Panc1 (cell line): ENCODE measurements at regions not wholly inside any gene's neighbourhood (a gene's known extent, or its start where the extent isn't known, plus 50 kb on each side); places are given as distances from the start of the nearest gene placed in this dataset.

Experiments
- ATAC-seq: fragments of 200-7000 bp; cut with Tn5 transposase; 2 replicates; pipeline ENCODE4 v1.9.1; 2020; ENCODE audit warnings: mild to moderate bottlenecking, moderate library complexity
- BruUV-seq: library from RNA; stranded (reverse); fragments of 400-500 nt; replicated peaks from 2 replicates; lab custom pipeline; 2021; lab: Mats Ljungman, UMichigan
- CTCF ChIA-PET: fragments of 300-600 bp; sonication (Branson Sonifier 250); formaldehyde crosslinking; loops from one replicate; lab custom pipeline; 2022; ENCODE audit warnings: antibody characterized with exemption; lab: Charles Lee
- POLR2A ChIA-PET: fragments of 300-600 bp; sonication (Branson Sonifier 250); formaldehyde crosslinking; loops from one replicate; lab custom pipeline; 2022; ENCODE audit warnings: antibody characterized with exemption; lab: Charles Lee
- DNase-seq: peaks from one replicate; pipeline ENCODE4 v3.0.0-alpha.2; 2010; ENCODE audit warnings: low read depth, low spot score
- H3K27ac ChIP-seq: 2 replicates; pipeline ENCODE4 v1.5.1; 2011; ENCODE audit warnings: mild to moderate bottlenecking, low read length, inconsistent platforms
- H3K27me3 ChIP-seq: fragments of 200-500 bp; sonication (Bioruptor generic); 2 replicates; pipeline ENCODE4 v1.6.0; 2014; ENCODE audit warnings: low read length, inconsistent platforms; ENCODE audit not compliant: control insufficient read depth, insufficient read depth
- H3K36me3 ChIP-seq: fragments of 200-500 bp; sonication (Bioruptor generic); 2 replicates; pipeline ENCODE4 v1.5.1; 2014; ENCODE audit warnings: inconsistent platforms, mild to moderate bottlenecking, low read length, moderate library complexity; ENCODE audit not compliant: control insufficient read depth, insufficient read depth
- H3K4me1 ChIP-seq: 2 replicates; pipeline ENCODE4 v1.5.1; 2011; ENCODE audit warnings: inconsistent platforms, mild to moderate bottlenecking, low read length, moderate library complexity; ENCODE audit not compliant: control insufficient read depth, insufficient read depth
- H3K4me3 ChIP-seq, 2 experiments: 2 replicates each; pipeline ENCODE4 v1.5.1; 2011 to 2012; ENCODE audit warnings: low read depth in 2 of 2, low read length in 2 of 2, mild to moderate bottlenecking in 2 of 2, inconsistent platforms in 1 of 2, moderate library complexity in 1 of 2
- H3K9me3 ChIP-seq: fragments of 200-500 bp; sonication (Bioruptor generic); 2 replicates; pipeline ENCODE4 v1.5.1; 2014; ENCODE audit warnings: low read depth, mild to moderate bottlenecking, inconsistent platforms, low read length, moderate library complexity; ENCODE audit not compliant: control insufficient read depth, insufficient read depth
- POLR2AphosphoS5 ChIP-seq: IDR thresholded peaks from 2 replicates; pipeline ENCODE4 v1.6.1; 2012; ENCODE audit warnings: mild to moderate bottlenecking, low read depth, low read length, moderate library complexity
- SIN3A ChIP-seq: IDR thresholded peaks from 2 replicates; pipeline ENCODE4 v1.6.1; 2012; ENCODE audit warnings: low read depth, mild to moderate bottlenecking, low read length, moderate library complexity, borderline replicate concordance; ENCODE audit not compliant: insufficient read depth
- TCF7L2 ChIP-seq: IDR thresholded peaks from 2 replicates; pipeline ENCODE4 v1.6.1; 2011; ENCODE audit warnings: mild to moderate bottlenecking, low read depth, low read length, inconsistent platforms
- in situ Hi-C: cut with HindIII; loops from 2 replicates; pipeline ENCODE4 v1.10.0; 2016; ENCODE audit warnings: low sequenced_read_pairs, low pct_unique_long_range_greater_than_20kb
- intact Hi-C: fragments of 100-400 bp; cut with micrococcal nuclease; formaldehyde crosslinking; loops from one replicate; pipeline ENCODE4 v1.10.0; 2022; ENCODE audit not compliant: unreplicated experiment
- TF ChIP-seq, protein P1 (sequence below): fragments of 450-650 bp; IDR thresholded peaks from 2 replicates; pipeline ENCODE4 v1.5.1; 2017; ENCODE audit warnings: mild to moderate bottlenecking
- TF ChIP-seq, protein P2 (sequence below), 2 experiments: IDR thresholded peaks; 2 replicates each; pipeline ENCODE4 v1.6.1; 2011 to 2012; ENCODE audit warnings: low read depth in 2 of 2, control low read depth in 1 of 2, low read length in 1 of 2, mild to moderate bottlenecking in 1 of 2, moderate library complexity in 1 of 2; ENCODE audit not compliant: insufficient read depth in 1 of 2

DNA sequence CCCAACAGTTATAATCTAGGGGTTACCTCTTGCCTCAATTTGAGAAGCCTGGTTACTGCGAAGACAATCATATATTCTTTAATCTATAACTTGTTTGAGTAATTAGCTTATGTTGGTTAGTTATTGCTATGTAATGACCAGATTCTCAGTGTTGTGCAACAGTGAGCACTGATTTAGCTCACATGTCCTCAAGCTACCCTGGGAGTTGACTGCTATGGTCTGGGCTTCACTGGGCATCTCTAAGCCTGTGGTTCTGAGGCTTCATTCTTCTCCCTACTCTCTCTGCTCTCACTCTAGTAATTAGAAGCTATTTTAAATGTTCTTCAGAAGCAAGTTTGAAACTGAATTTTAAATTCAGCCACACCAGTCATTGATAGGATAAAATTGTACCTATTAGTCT, 371.8 kb downstream of the PBX1 start:
- intact Hi-C loops = no loop called here
- Histone ChIP-seq H3K27me3 (peaks cover 2% of the 10 kb centered on the region; the same call in 1 of the 2 replicates), H3K27ac (no peak overlapping the region), H3K4me1 (no peaks in the 10 kb centered on the region), H3K9me3 (no peaks in the 10 kb centered on the region), H3K36me3 (no peaks in the 10 kb centered on the region), H3K4me3 (no peak overlapping the region)
- DNase-seq (no peak), ATAC-seq (no peak)
- ChIA-PET POLR2A (no interaction called here), CTCF (no interaction called here)
- in situ Hi-C loops = no loop called here
- TF ChIP-seq POLR2AphosphoS5 (no peak), SIN3A (no peak), TCF7L2 (no peak)
- TF ChIP-seq, protein P1, sequence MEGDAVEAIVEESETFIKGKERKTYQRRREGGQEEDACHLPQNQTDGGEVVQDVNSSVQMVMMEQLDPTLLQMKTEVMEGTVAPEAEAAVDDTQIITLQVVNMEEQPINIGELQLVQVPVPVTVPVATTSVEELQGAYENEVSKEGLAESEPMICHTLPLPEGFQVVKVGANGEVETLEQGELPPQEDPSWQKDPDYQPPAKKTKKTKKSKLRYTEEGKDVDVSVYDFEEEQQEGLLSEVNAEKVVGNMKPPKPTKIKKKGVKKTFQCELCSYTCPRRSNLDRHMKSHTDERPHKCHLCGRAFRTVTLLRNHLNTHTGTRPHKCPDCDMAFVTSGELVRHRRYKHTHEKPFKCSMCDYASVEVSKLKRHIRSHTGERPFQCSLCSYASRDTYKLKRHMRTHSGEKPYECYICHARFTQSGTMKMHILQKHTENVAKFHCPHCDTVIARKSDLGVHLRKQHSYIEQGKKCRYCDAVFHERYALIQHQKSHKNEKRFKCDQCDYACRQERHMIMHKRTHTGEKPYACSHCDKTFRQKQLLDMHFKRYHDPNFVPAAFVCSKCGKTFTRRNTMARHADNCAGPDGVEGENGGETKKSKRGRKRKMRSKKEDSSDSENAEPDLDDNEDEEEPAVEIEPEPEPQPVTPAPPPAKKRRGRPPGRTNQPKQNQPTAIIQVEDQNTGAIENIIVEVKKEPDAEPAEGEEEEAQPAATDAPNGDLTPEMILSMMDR = no peak
- TF ChIP-seq, protein P2, sequence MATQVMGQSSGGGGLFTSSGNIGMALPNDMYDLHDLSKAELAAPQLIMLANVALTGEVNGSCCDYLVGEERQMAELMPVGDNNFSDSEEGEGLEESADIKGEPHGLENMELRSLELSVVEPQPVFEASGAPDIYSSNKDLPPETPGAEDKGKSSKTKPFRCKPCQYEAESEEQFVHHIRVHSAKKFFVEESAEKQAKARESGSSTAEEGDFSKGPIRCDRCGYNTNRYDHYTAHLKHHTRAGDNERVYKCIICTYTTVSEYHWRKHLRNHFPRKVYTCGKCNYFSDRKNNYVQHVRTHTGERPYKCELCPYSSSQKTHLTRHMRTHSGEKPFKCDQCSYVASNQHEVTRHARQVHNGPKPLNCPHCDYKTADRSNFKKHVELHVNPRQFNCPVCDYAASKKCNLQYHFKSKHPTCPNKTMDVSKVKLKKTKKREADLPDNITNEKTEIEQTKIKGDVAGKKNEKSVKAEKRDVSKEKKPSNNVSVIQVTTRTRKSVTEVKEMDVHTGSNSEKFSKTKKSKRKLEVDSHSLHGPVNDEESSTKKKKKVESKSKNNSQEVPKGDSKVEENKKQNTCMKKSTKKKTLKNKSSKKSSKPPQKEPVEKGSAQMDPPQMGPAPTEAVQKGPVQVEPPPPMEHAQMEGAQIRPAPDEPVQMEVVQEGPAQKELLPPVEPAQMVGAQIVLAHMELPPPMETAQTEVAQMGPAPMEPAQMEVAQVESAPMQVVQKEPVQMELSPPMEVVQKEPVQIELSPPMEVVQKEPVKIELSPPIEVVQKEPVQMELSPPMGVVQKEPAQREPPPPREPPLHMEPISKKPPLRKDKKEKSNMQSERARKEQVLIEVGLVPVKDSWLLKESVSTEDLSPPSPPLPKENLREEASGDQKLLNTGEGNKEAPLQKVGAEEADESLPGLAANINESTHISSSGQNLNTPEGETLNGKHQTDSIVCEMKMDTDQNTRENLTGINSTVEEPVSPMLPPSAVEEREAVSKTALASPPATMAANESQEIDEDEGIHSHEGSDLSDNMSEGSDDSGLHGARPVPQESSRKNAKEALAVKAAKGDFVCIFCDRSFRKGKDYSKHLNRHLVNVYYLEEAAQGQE (IDR thresholded peaks at IDR 0.05; ENCODE audit: insufficient read depth in 1 of 2, low read depth in 2 of 2, low read length in 1 of 2) = no peak
- BruUV-seq = no TSS peak

DNA sequence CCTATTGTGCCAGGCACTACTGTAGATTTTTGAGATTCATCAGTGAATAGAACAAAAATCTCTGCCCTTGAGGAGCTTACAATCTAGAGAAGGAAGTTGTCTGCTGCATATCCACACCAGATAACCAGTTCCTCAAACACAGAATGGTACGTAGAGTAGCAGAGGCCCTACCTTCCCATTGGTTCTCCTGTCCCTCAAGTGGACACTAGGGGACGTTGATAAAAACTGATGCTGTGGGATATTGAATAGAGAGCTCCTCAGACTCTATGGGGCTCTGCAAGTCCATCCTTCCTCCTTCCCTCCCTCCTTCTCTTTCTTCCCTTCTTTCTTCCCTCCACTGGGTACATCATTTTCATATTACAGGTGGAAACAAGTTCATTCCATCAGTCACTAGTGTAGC, 371.3 kb downstream of the PBX1 start:
- Histone ChIP-seq H3K36me3 (no peaks in the 10 kb centered on the region), H3K4me1 (no peaks in the 10 kb centered on the region), H3K27me3 (peaks cover 2% of the 10 kb centered on the region; the same call in 1 of the 2 replicates), H3K27ac (no peak overlapping the region), H3K4me3 (no peak overlapping the region), H3K9me3 (no peaks in the 10 kb centered on the region)
- CTCF ChIA-PET = no interaction called here
- TF ChIP-seq TCF7L2 = no peak
- TF ChIP-seq, protein P1 = 0 out of 2 replicates have a peak, but pooled peaks have one; percentile 13
- DNase-seq = no peak
- in situ Hi-C loops = no loop called here
- intact Hi-C loops = no loop called here
- ATAC-seq = no peak
- POLR2A ChIA-PET = no interaction called here
- no TSS peak for BruUV-seq
